ENCODE measurements at regions not wholly inside any gene's neighbourhood (a gene's known extent, or its start where the extent isn't known, plus 50 kb on each side); places are given as distances from the start of the nearest gene placed in this dataset.
"Not testable (repeated sequence)": the region's sequence is repeated elsewhere in the genome, so short reads cannot be mapped to it uniquely, and the experiment has no call there.

DNA sequence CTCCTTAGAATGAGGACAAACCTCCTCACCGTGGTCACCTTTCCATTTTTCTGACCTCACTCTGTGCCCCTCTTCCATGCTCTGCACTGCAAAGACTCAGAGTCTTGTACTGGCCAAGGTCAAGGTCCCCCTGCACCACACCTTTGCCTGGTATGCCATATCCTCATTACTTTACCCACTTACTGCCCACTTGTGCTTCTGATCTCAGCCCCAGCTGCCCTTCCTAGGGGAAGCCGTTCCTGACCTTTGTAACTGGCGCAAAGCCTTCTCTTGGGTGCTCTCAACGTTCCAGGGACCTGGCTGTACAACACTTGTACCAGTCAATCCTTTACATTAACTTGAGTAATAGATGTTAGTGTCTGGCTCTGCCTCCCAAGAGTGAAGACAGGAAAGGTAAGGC, 256.0 kb downstream of the SV2B start:
- no peak for DNase-seq

- DNase-seq: no peak
Measured at GRCh38 chr15:91357011-91357410, 257.0 kb downstream of the SV2B start.

- DNase-seq: no peak
Measured at GRCh38 chr15:91357486-91357885, 257.4 kb downstream of the SV2B start.

GRCh38 chr15:91358405-91358804, 258.3 kb downstream of the SV2B start:
- DNase-seq: no peak

DNA sequence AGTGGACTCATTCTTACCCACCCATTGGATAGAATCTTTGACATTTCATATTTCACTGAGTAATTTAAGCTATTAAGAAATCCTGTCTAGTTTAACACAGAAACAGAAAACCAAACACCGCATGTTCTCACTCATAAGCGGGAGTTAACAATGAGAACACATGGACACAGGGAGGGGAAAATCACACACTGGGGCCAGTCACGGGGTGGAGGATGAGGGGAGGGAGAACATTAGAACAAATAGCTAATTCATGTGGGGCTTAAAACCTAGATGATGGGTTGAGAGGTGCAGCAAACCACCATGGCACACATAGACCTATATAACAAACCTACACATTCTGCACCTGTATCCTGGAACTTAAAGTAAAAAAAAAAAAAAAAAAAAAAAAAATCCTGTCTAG, 261.6 kb downstream of the SV2B start:
- DNase-seq: peak; percentile 9

GRCh38 chr15:91366111-91366510, 266.1 kb downstream of the SV2B start:
- DNase-seq: no peak

GRCh38 chr15:91368611-91369010, 268.6 kb downstream of the SV2B start:
- DNase-seq: no peak

DNA sequence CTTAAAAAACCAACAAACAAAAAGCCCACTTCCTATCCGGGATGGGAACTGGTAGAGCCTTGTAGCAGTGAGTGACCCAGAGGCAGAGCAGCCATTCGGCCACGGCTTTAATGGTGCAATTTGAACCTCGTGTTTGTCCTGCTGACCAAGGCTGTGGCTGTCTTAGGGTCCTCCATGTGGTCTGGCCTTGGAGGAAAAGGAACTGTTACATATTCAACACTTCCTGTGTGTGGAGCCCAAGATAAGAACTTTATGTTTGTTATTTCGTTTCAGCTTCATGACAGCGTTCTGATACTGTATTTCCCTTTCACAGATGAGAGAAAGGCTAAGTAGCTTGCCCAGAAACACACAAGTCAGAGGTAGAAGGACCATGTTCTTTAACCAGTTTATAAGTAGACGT, 269.8 kb downstream of the SV2B start:
- no peak for DNase-seq

- not testable (repeated sequence) for DNase-seq
Measured at GRCh38 chr15:91371345-91371744, 271.3 kb downstream of the SV2B start.

DNA sequence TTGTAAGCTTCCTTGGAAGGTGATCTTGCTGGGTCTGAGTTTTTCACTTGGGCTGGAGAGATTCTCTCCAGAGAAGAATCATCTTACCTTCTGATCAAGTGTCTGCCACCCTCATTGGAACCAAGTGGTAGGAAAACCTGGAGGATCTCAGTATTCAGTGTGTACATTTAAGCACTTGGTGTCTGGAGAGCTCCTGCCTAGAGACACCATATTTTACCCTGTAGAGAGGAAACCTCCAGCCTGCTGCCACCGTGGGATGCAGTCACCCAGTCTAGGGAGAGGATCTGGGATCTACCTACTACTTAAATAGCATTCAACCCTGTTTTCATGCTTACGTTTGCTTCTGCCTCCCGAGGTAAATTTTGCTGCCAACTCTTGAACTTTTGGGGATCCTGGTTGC, 274.3 kb downstream of the SV2B start:
- DNase-seq: no peak

GRCh38 chr15:91376038-91376437, 276.0 kb downstream of the SV2B start:
- no peak for DNase-seq

GRCh38 chr15:91380114-91380513, 280.1 kb downstream of the SV2B start:
- DNase-seq: no peak

DNA sequence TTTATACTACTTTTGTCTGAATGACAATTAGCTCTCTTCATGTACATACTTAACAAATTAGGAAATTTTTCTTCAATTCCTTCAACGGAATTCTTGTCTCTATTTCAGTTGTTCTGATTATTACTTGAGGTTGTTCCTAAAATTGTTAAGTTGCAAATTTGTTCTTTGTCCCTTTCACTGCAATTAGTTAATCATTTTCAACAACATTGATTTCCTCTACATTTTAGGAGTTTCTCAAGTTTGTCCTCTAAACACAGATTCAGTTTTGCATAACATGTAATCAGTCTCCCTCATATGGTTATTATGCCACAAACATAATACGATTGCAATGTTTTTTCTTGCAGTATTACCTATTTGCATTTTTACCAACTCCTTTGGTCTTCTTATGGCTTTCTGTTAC, 283.5 kb downstream of the SV2B start:
- DNase-seq: no peak

DNA sequence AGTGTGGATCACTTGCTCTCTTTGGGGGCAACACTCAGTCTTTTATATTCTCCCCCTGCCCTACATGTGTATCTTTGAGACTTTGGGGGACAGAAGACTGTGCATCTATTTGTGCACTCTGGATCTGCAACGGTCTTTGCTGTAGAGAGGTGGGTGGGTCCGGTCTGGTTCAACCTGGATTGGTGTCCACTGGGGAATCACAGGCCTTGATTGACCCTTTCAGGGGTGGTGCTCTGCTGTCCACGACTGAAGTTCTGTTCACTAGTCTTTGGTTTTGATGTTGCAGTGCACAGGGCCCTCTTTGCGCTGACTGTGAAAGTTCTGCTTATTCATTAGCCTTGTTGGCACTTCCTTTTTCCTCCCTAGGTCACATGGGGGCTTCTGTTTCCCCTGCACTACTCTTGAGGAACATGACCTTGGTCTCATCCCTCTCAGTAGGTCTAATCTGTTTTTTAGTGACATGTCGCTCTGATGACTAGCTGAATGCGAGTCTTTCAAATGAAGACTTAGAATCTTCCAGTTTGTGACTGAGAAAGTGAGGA, 284.2 kb downstream of the SV2B start:
- no peak for DNase-seq

- no peak for DNase-seq
Measured at GRCh38 chr15:91385311-91385710, 285.3 kb downstream of the SV2B start.

DNA sequence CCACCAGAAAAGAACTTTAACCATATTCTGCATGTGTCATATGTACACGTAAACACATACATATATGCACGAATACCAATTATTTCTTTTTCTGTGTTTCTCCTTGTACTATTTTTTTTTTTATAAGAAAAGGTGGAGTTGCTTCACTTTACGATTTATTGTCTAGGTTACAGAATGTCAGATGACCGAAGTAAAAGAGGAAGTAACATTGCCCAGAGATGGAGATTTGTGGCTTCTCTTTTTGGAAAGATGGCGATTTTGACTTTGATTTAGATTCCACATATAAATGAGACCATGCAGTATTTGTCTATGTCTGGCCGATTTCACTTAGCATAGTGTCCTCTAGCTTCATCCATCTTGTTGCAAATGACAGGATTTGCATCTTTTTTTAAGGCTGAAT, 293.1 kb downstream of the SV2B start:
- no peak for DNase-seq

DNA sequence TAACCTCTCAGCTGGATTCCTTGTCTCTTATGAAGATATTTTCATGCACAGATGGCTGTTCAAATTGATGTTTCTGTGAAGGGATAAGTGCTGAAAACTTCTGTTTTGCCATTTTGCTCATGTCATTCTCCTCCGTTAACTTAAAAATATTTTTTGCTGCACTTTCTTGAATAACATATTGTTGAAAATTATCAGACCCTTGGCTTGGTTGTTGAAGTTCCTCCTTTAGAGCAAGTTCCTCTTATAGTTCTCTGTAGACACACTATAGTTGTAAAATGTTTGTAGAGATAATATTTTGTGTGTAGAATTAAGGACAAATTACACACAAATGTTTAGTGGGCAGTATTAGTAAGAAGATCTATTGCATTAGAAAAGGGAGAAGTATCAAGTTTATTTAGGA, 300.4 kb downstream of the SV2B start:
- no peak for DNase-seq

DNA sequence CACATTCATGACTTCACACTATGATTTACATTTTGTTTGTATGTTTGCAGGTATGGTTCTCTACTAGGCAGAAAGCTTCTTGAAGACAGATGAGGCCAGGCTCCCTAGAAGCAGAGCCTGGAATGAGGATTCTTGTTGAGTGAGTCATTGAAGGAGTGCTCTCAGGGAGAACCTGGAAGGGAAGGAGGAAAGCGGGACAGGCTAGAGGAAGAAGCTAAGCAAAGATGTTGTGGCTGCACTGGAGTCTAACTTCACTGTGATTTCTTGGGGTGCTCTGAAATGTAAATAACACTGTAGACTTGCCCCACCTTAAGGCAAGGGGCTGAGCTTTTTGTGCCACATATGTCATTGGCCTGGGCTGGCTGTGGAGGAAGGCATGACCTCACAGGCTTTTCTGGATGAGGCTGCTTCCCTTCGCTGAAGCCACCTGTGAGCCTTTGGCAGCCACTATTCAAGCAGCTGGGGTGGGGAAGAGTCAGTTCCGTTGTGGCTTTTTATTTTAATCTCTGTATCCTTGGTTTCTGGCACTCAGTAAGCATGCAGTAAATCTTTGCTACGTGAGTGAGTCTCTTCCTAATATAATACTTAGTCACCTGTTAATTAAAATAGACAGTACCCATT, 307.3 kb downstream of the SV2B start:
- no peak for DNase-seq

- no peak for DNase-seq
Measured at GRCh38 chr15:91408476-91409076, 308.5 kb downstream of the SV2B start.

GRCh38 chr15:91409387-91409786, 309.3 kb downstream of the SV2B start:
- no peak for DNase-seq

DNA sequence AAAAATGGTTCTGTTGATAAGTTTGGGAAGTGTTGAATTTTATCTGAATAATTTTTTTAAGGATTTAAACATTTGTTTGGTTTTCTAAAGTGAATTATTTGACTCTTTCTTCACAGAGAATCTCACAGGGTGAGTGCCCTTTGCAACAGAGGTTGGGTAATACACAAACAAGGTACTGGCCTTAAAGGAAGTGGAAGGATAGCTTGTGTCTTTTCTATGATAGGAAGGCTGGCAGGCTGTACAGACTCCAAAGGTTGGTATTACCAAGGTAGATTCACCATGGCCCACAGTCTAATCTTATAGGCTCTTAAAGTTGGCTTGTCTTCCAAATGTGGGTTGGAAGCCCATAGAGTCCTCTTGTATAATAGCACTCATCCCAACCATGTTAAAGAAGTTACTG, 311.5 kb downstream of the SV2B start:
- DNase-seq: no peak

DNA sequence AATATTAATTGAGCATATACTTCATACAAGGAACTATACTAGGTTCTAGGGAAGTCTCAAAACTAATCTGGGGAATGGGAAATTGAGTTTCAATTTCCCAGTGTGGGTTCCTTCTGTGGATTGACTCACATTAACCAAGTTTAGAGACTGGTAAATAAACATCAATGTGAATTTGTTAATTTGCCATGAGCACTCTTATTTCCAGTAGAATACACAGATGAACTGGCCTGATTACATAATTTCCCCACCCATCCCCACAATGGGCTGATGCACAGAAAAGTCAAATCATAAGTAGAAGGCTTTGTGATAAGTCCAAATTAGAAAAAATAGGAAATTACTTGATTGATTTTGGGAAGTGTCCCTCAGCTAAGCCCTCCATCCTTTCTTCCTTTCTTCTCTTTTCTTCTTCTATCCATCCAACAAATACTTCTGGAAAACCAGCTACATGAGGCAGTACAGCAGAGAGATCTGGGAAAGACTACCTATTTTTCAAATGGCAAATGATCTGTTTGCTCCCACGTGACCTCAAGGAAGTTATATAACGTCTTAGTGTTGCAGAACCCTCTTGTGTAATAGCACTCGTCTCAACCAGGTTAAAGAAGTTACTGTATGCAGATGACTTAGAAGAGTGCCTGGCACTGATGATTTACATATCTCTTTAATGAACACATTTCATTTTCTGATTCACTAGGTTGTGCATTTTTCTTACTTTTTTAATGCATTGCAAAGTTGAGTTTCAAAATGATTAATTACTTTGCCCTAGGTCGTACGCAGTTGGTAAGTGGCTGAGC, 312.3 kb downstream of the SV2B start:
- no peak for DNase-seq

DNA sequence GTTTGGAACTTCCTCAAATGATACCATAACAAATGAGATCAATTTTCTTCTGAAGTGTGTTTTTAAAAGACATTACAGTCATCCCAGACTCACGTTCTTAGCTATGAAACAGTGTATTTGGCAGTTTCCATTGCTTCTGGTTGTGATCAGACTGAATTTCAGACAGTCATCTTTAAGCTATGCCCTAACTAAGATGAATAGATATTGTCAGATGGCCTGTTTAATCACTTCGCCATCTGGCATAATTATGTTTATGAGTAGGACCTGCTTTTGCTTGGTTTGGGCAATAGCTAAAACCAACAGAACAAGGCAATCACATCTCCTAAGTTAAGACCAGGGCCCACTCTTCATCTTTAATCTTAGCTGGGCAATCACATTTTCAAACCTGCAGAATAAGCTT, 313.1 kb downstream of the SV2B start:
- no peak for DNase-seq

DNA sequence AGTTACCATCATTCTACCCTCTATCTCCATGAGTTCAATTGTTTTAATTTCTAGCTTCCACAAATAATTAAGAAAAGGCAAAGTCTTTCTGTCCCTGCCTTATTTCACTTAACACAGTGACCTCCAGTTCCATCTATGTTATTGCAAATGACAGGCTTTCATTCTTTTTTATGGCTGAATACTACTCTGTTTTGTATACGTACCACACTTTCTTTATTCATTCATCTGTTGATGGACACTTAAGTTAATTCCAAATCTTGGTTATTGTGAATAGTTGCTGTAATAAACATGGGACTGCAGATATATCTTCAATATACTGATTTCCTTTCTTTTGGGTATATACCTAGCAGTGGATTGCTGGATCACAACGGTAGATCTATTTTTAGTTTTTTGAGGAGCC, 314.1 kb downstream of the SV2B start:
- DNase-seq: no peak
